ENCODE measurements at regions not wholly inside any gene's neighbourhood (a gene's known extent, or its start where the extent isn't known, plus 50 kb on each side); places are given as distances from the start of the nearest gene placed in this dataset.

- H3K4me3 Mint-ChIP-seq (ENCODE audit: low read depth), result no peak overlapping the region
- no peaks in the 10 kb centered on the region for H3K4me1 Mint-ChIP-seq (ENCODE audit: low read depth)
- no peaks in the 10 kb centered on the region for H3K27me3 Mint-ChIP-seq (ENCODE audit: low read depth)
- H3K9me3 Mint-ChIP-seq, result peaks cover 10% of the 10 kb centered on the region
- H3K27ac Mint-ChIP-seq, result no peak overlapping the region
- no peak for DNase-seq (ENCODE audit: low spot score)
- intact Hi-C loops (cut with micrococcal nuclease), result no loop called here
- no peaks in the 10 kb centered on the region for H3K36me3 Mint-ChIP-seq (ENCODE audit: low read depth)
Measured at GRCh38 chr5:125154301-125155110, 408.1 kb upstream of the ZNF608 start.

- intact Hi-C loops (cut with micrococcal nuclease), result no loop called here
- Mint-ChIP-seq H3K9me3 (peaks cover 28% of the 10 kb centered on the region), H3K4me1 (ENCODE audit: low read depth) (no peaks in the 10 kb centered on the region), H3K27ac (no peak overlapping the region), H3K36me3 (ENCODE audit: low read depth) (no peaks in the 10 kb centered on the region), H3K27me3 (ENCODE audit: low read depth) (no peaks in the 10 kb centered on the region), H3K4me3 (ENCODE audit: low read depth) (no peak overlapping the region)
- no peak for DNase-seq (ENCODE audit: low spot score)
Measured at GRCh38 chr5:125160787-125161502, 414.5 kb upstream of the ZNF608 start.

GRCh38 chr5:125162714-125163113 lies 416.3 kb upstream of the ZNF608 start:
- no peaks in the 10 kb centered on the region for H3K27me3 Mint-ChIP-seq (ENCODE audit: low read depth)
- no peaks in the 10 kb centered on the region for H3K4me1 Mint-ChIP-seq (ENCODE audit: low read depth)
- no peak for DNase-seq (ENCODE audit: low spot score)
- H3K9me3 Mint-ChIP-seq, result peaks cover 28% of the 10 kb centered on the region
- no peak overlapping the region for H3K27ac Mint-ChIP-seq
- intact Hi-C loops (cut with micrococcal nuclease), result no loop called here
- no peak overlapping the region for H3K4me3 Mint-ChIP-seq (ENCODE audit: low read depth)
- H3K36me3 Mint-ChIP-seq (ENCODE audit: low read depth), result no peaks in the 10 kb centered on the region

- H3K4me3 Mint-ChIP-seq (ENCODE audit: low read depth), result no peak overlapping the region
Measured at GRCh38 chr5:125169396-125169795, 423.0 kb upstream of the ZNF608 start.

GRCh38 chr5:125171641-125172040 lies 425.2 kb upstream of the ZNF608 start:
- Mint-ChIP-seq H3K4me1 (ENCODE audit: low read depth) (no peaks in the 10 kb centered on the region), H3K36me3 (ENCODE audit: low read depth) (no peaks in the 10 kb centered on the region), H3K4me3 (ENCODE audit: low read depth) (no peak overlapping the region), H3K27ac (no peak overlapping the region), H3K27me3 (ENCODE audit: low read depth) (no peaks in the 10 kb centered on the region), H3K9me3 (no peaks in the 10 kb centered on the region)
- DNase-seq (ENCODE audit: low spot score), result no peak
- intact Hi-C loops (cut with micrococcal nuclease), result no loop called here

More at GRCh38 chr5:125169396-125169795, 423.0 kb upstream of the ZNF608 start:
- Mint-ChIP-seq H3K27ac (no peak overlapping the region), H3K36me3 (ENCODE audit: low read depth) (no peaks in the 10 kb centered on the region), H3K27me3 (ENCODE audit: low read depth) (no peaks in the 10 kb centered on the region), H3K4me1 (ENCODE audit: low read depth) (no peaks in the 10 kb centered on the region), H3K9me3 (no peaks in the 10 kb centered on the region)
- DNase-seq (ENCODE audit: low spot score), result no peak
- intact Hi-C loops (cut with micrococcal nuclease), result no loop called here

- no peak for DNase-seq (ENCODE audit: low spot score)
- Mint-ChIP-seq H3K9me3 (peaks cover 7% of the 10 kb centered on the region), H3K36me3 (ENCODE audit: low read depth) (no peaks in the 10 kb centered on the region), H3K27me3 (ENCODE audit: low read depth) (no peaks in the 10 kb centered on the region), H3K27ac (no peak overlapping the region), H3K4me1 (ENCODE audit: low read depth) (no peaks in the 10 kb centered on the region), H3K4me3 (ENCODE audit: low read depth) (no peak overlapping the region)
- intact Hi-C loops (cut with micrococcal nuclease), result no loop called here
Measured at GRCh38 chr5:125175348-125176004, 429.0 kb upstream of the ZNF608 start.

- DNase-seq (ENCODE audit: low spot score), result no peak
- intact Hi-C loops (cut with micrococcal nuclease), result no loop called here
- Mint-ChIP-seq H3K4me1 (ENCODE audit: low read depth) (no peaks in the 10 kb centered on the region), H3K27me3 (ENCODE audit: low read depth) (no peaks in the 10 kb centered on the region), H3K4me3 (ENCODE audit: low read depth) (no peak overlapping the region), H3K9me3 (peaks cover 7% of the 10 kb centered on the region), H3K36me3 (ENCODE audit: low read depth) (no peaks in the 10 kb centered on the region), H3K27ac (no peak overlapping the region)
Measured at GRCh38 chr5:125176005-125176390, 429.6 kb upstream of the ZNF608 start.

GRCh38 chr5:125177340-125177739 lies 430.9 kb upstream of the ZNF608 start:
- Mint-ChIP-seq H3K4me3 (ENCODE audit: low read depth) (no peak overlapping the region), H3K4me1 (ENCODE audit: low read depth) (no peaks in the 10 kb centered on the region), H3K9me3 (peaks cover 7% of the 10 kb centered on the region), H3K27ac (no peak overlapping the region), H3K27me3 (ENCODE audit: low read depth) (no peaks in the 10 kb centered on the region), H3K36me3 (ENCODE audit: low read depth) (no peaks in the 10 kb centered on the region)
- no peak for DNase-seq (ENCODE audit: low spot score)
- intact Hi-C loops (cut with micrococcal nuclease), result no loop called here

GRCh38 chr5:125179612-125180011 lies 433.2 kb upstream of the ZNF608 start:
- intact Hi-C loops (cut with micrococcal nuclease), result no loop called here
- DNase-seq (ENCODE audit: low spot score), result no peak
- peaks cover 7% of the 10 kb centered on the region for H3K9me3 Mint-ChIP-seq
- H3K27me3 Mint-ChIP-seq (ENCODE audit: low read depth), result no peaks in the 10 kb centered on the region
- H3K36me3 Mint-ChIP-seq (ENCODE audit: low read depth), result no peaks in the 10 kb centered on the region
- no peak overlapping the region for H3K4me3 Mint-ChIP-seq (ENCODE audit: low read depth)
- no peaks in the 10 kb centered on the region for H3K4me1 Mint-ChIP-seq (ENCODE audit: low read depth)
- H3K27ac Mint-ChIP-seq, result no peak overlapping the region

- DNase-seq (ENCODE audit: low spot score), result no peak
- intact Hi-C loops (cut with micrococcal nuclease), result no loop called here
- Mint-ChIP-seq H3K36me3 (ENCODE audit: low read depth) (no peaks in the 10 kb centered on the region), H3K4me1 (ENCODE audit: low read depth) (no peaks in the 10 kb centered on the region), H3K9me3 (peaks cover 7% of the 10 kb centered on the region), H3K4me3 (ENCODE audit: low read depth) (no peak overlapping the region), H3K27me3 (ENCODE audit: low read depth) (no peaks in the 10 kb centered on the region), H3K27ac (no peak overlapping the region)
Measured at GRCh38 chr5:125180231-125180829, 433.9 kb upstream of the ZNF608 start.

GRCh38 chr5:125181159-125181558 lies 434.7 kb upstream of the ZNF608 start:
- no peak overlapping the region for H3K27ac Mint-ChIP-seq
- no peaks in the 10 kb centered on the region for H3K27me3 Mint-ChIP-seq (ENCODE audit: low read depth)
- no peak overlapping the region for H3K4me3 Mint-ChIP-seq (ENCODE audit: low read depth)
- intact Hi-C loops (cut with micrococcal nuclease), result no loop called here
- no peak for DNase-seq (ENCODE audit: low spot score)
- no peaks in the 10 kb centered on the region for H3K4me1 Mint-ChIP-seq (ENCODE audit: low read depth)
- H3K9me3 Mint-ChIP-seq, result peaks cover 7% of the 10 kb centered on the region
- no peaks in the 10 kb centered on the region for H3K36me3 Mint-ChIP-seq (ENCODE audit: low read depth)

GRCh38 chr5:125181955-125182354 lies 435.5 kb upstream of the ZNF608 start:
- Mint-ChIP-seq H3K27ac (no peak overlapping the region), H3K27me3 (ENCODE audit: low read depth) (no peaks in the 10 kb centered on the region), H3K4me3 (ENCODE audit: low read depth) (no peak overlapping the region), H3K36me3 (ENCODE audit: low read depth) (no peaks in the 10 kb centered on the region), H3K4me1 (ENCODE audit: low read depth) (no peaks in the 10 kb centered on the region), H3K9me3 (peaks cover 7% of the 10 kb centered on the region)
- DNase-seq (ENCODE audit: low spot score), result no peak
- intact Hi-C loops (cut with micrococcal nuclease), result no loop called here

GRCh38 chr5:125185740-125186139 lies 439.3 kb upstream of the ZNF608 start:
- no peak overlapping the region for H3K4me3 Mint-ChIP-seq (ENCODE audit: low read depth)
- no peak for DNase-seq (ENCODE audit: low spot score)
- H3K27ac Mint-ChIP-seq, result no peak overlapping the region
- no peaks in the 10 kb centered on the region for H3K27me3 Mint-ChIP-seq (ENCODE audit: low read depth)
- H3K4me1 Mint-ChIP-seq (ENCODE audit: low read depth), result no peaks in the 10 kb centered on the region
- intact Hi-C loops (cut with micrococcal nuclease), result no loop called here
- H3K9me3 Mint-ChIP-seq, result no peaks in the 10 kb centered on the region
- H3K36me3 Mint-ChIP-seq (ENCODE audit: low read depth), result no peaks in the 10 kb centered on the region

All from activated T-helper 2 cell treated with anti-CD3 and anti-CD28 coated beads, Interferon-gamma antibody, Interleukin-2, Interleukin-4, amounts not matched to agents 10 μg/mL and 5 μg/mL and 100 μg/mL, durations not matched to agents 14 hours and 24 hours and 36 hours (primary cell).